OCI-LY3 (cell line): ENCODE measurements at regions not wholly inside any gene's neighbourhood (a gene's known extent, or its start where the extent isn't known, plus 50 kb on each side); places are given as distances from the start of the nearest gene placed in this dataset.
A peak's percentile ranks its signal among the peaks of the same experiment; 100 is the strongest.

Source experiments
- H2AFZ ChIP-seq: fragments of 200-600, 300-600 bp; shearing (Covaris generic); 2 replicates; pipeline ENCODE4 v1.6.0; 2014; ENCODE audit warnings: antibody characterized with exemption, low read depth, low read length
- H3K27ac ChIP-seq: fragments of 200-600, 300-600 bp; sonication (generic); 2 replicates; pipeline ENCODE4 v1.5.1; 2014; ENCODE audit warnings: mild to moderate bottlenecking, low read length, moderate library complexity, mixed read lengths
- H3K27me3 ChIP-seq: fragments of 200-600, 300-600 bp; sonication (generic); 2 replicates; pipeline ENCODE4 v1.6.1; 2014; ENCODE audit warnings: low read depth, low read length, mixed read lengths
- H3K36me3 ChIP-seq: fragments of 200-600, 300-600 bp; sonication (generic); replicated peaks from 2 replicates; pipeline ENCODE3; 2014; ENCODE audit warnings: low read depth, low read length, mixed read lengths
- H3K4me1 ChIP-seq: fragments of 300-600, 200-600 bp; sonication (generic); 2 replicates; pipeline ENCODE4 v1.6.1; 2014; ENCODE audit warnings: low read length, mixed read lengths
- H3K4me2 ChIP-seq: fragments of 200-600, 300-600 bp; sonication (generic); 2 replicates; pipeline ENCODE4 v1.6.1; 2014; ENCODE audit warnings: low read length, mixed read lengths
- H3K4me3 ChIP-seq: fragments of 300-600, 200-600 bp; sonication (generic); 2 replicates; pipeline ENCODE4 v1.5.1; 2014; ENCODE audit warnings: antibody characterized with exemption, mild to moderate bottlenecking, low read length, moderate library complexity
- H3K79me2 ChIP-seq: fragments of 300-600, 200-600 bp; shearing (Covaris generic); 2 replicates; pipeline ENCODE4 v1.6.1; 2014; ENCODE audit warnings: mild to moderate bottlenecking, low read length, mixed read lengths
- H3K9ac ChIP-seq: fragments of 300-600, 200-600 bp; shearing (Covaris generic); 2 replicates; pipeline ENCODE4 v1.6.0; 2014; ENCODE audit warnings: mild to moderate bottlenecking, low read length, moderate library complexity
- H3K9me3 ChIP-seq: fragments of 200-600, 300-600 bp; shearing (Covaris generic); 2 replicates; pipeline ENCODE4 v1.6.1; 2014; ENCODE audit warnings: low read length, mixed read lengths; ENCODE audit not compliant: insufficient read depth
- H4K20me1 ChIP-seq: fragments of 200-600, 300-600 bp; sonication (generic); 2 replicates; pipeline ENCODE4 v1.6.1; 2016; ENCODE audit warnings: low read length, mixed read lengths; ENCODE audit not compliant: insufficient read depth
- EZH2phosphoT487 ChIP-seq: fragments of 200-600 bp; shearing (Covaris generic); IDR thresholded peaks from 2 replicates; pipeline ENCODE4 v1.6.1; 2018; ENCODE audit warnings: antibody characterized with exemption, mixed run types, low read depth
- TF ChIP-seq, protein P1 (sequence below): fragments of 200-600, 300-600 bp; sonication (generic); IDR thresholded peaks from 2 replicates; pipeline ENCODE4 v1.5.1; 2014; ENCODE audit warnings: antibody characterized with exemption, low read length, low read depth

- no peak overlapping the region for H2AFZ ChIP-seq
- no peaks in the 10 kb centered on the region for H3K36me3 ChIP-seq
- no peak overlapping the region for H3K4me3 ChIP-seq
- H3K9ac ChIP-seq = no peak overlapping the region
- H3K4me1 ChIP-seq = peaks cover 12% of the 10 kb centered on the region
- H3K9me3 ChIP-seq = no peaks in the 10 kb centered on the region; the same call in 1 of the 2 replicates
- no peaks in the 10 kb centered on the region for H4K20me1 ChIP-seq
- H3K27me3 ChIP-seq = peaks cover 9% of the 10 kb centered on the region
- no peak overlapping the region for H3K4me2 ChIP-seq
- H3K79me2 ChIP-seq = no peaks in the 10 kb centered on the region
- TF ChIP-seq, protein P1, sequence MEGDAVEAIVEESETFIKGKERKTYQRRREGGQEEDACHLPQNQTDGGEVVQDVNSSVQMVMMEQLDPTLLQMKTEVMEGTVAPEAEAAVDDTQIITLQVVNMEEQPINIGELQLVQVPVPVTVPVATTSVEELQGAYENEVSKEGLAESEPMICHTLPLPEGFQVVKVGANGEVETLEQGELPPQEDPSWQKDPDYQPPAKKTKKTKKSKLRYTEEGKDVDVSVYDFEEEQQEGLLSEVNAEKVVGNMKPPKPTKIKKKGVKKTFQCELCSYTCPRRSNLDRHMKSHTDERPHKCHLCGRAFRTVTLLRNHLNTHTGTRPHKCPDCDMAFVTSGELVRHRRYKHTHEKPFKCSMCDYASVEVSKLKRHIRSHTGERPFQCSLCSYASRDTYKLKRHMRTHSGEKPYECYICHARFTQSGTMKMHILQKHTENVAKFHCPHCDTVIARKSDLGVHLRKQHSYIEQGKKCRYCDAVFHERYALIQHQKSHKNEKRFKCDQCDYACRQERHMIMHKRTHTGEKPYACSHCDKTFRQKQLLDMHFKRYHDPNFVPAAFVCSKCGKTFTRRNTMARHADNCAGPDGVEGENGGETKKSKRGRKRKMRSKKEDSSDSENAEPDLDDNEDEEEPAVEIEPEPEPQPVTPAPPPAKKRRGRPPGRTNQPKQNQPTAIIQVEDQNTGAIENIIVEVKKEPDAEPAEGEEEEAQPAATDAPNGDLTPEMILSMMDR = no peak
- no peak for TF ChIP-seq EZH2phosphoT487
- no peak overlapping the region for H3K27ac ChIP-seq
These were observed 181.5 kb downstream of the FOXO1 start for GRCh38 chr13:40484974-40485373.

GRCh38 chr13:40485611-40486517 lies 180.6 kb downstream of the FOXO1 start:
- Histone ChIP-seq H3K79me2 (no peaks in the 10 kb centered on the region), H3K4me2 (peak overlapping the region; percentile 6), H3K9ac (no peak overlapping the region), H3K36me3 (no peaks in the 10 kb centered on the region), H3K27me3 (peaks cover 18% of the 10 kb centered on the region), H3K4me3 (no peak overlapping the region), H2AFZ (no peak overlapping the region), H3K9me3 (no peaks in the 10 kb centered on the region; the same call in 1 of the 2 replicates), H4K20me1 (no peaks in the 10 kb centered on the region), H3K27ac (no peak overlapping the region), H3K4me1 (peaks cover 17% of the 10 kb centered on the region)
- TF ChIP-seq, protein P1 = no peak
- TF ChIP-seq EZH2phosphoT487 = no peak

- H3K4me3 ChIP-seq = no peak overlapping the region
- H3K9me3 ChIP-seq = no peaks in the 10 kb centered on the region
- H3K36me3 ChIP-seq = no peaks in the 10 kb centered on the region
- H4K20me1 ChIP-seq = no peaks in the 10 kb centered on the region
- no peak overlapping the region for H3K4me2 ChIP-seq
- TF ChIP-seq EZH2phosphoT487 = no peak
- TF ChIP-seq, protein P1 = no peak
- H3K79me2 ChIP-seq = no peaks in the 10 kb centered on the region
- H3K27me3 ChIP-seq = peaks cover 26% of the 10 kb centered on the region
- no peak overlapping the region for H2AFZ ChIP-seq
- peaks cover 17% of the 10 kb centered on the region for H3K4me1 ChIP-seq
- no peak overlapping the region for H3K9ac ChIP-seq
- H3K27ac ChIP-seq = no peak overlapping the region
These were observed 179.8 kb downstream of the FOXO1 start for GRCh38 chr13:40486518-40487163.

DNA sequence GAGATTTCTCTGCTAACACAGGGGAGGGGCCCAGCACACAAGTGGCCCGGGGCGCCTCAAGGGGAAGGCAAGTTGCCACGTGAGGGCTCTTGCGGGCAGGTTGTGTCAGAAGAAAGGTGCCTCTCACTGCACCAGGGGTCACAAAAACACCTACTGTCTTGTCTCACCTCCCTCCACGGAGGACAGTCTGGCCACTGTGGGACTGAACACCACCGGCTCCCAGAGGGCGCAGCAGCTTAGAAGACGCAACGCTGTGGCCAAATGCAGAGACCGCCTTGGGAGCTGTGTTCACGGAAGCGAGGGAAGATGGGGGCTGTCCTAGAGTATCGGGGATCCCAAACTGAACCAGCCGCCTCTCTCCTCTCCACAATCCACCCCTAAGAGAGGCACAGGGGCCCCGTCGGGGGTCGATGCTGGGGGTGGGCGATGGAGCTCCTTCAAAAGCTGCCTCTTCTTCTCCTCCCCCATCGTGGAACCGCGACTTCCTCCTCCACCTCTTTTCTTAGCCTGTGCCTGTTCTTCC lies 177.5 kb downstream of the FOXO1 start:
- Histone ChIP-seq H3K9me3 (no peaks in the 10 kb centered on the region), H3K9ac (no peak overlapping the region), H3K4me2 (no peak overlapping the region), H3K4me1 (peaks cover 17% of the 10 kb centered on the region), H3K27ac (no peak overlapping the region), H3K79me2 (no peaks in the 10 kb centered on the region), H2AFZ (no peak overlapping the region), H3K4me3 (no peak overlapping the region), H3K27me3 (peaks cover 27% of the 10 kb centered on the region), H3K36me3 (no peaks in the 10 kb centered on the region), H4K20me1 (no peaks in the 10 kb centered on the region)
- TF ChIP-seq, protein P1 = no peak
- no peak for TF ChIP-seq EZH2phosphoT487
